Spleen (tissue), 11 donors: ENCODE measurements at regions not wholly inside any gene's neighbourhood (a gene's known extent, or its start where the extent isn't known, plus 50 kb on each side); places are given as distances from the start of the nearest gene placed in this dataset.

ENCODE experiments used
- DNase-seq: peaks from one replicate; pipeline ENCODE4 v3.0.0-alpha.2; 2020
- H3K27ac ChIP-seq, 8 donors: fragments of 200-600 bp; sonication (generic) in 7 of 8; 1 replicate in 4 of 8; 2 replicates in 4 of 8; pipeline versions ENCODE4 v1.5.0 to v1.8.0; 2016 to 2021; ENCODE audit warnings: inconsistent platforms in 4 of 8, mild to moderate bottlenecking in 4 of 8, moderate library complexity in 1 of 8
- H3K27me3 ChIP-seq, 7 donors: fragments of 200-600 bp; sonication (generic) in 6 of 7; replicated peaks in 1 of 7; 1 replicate in 4 of 7; 2 replicates in 3 of 7; pipeline versions ENCODE4 v1.5.0 to v1.8.0; 2016 to 2021; ENCODE audit warnings: inconsistent platforms in 3 of 7, mild to moderate bottlenecking in 1 of 7
- H3K36me3 ChIP-seq, 6 donors: fragments of 200-600 bp; sonication (generic) in 5 of 6; 1 replicate in 4 of 6; 2 replicates in 2 of 6; pipeline versions ENCODE4 v1.5.0 to v1.8.0; 2016 to 2021; ENCODE audit warnings: inconsistent platforms in 2 of 6
- H3K4me1 ChIP-seq, 6 donors: fragments of 200-600 bp; sonication (generic) in 5 of 6; 1 replicate in 3 of 6; 2 replicates in 3 of 6; pipeline versions ENCODE4 v1.5.0 to v1.8.0; 2016 to 2021; ENCODE audit warnings: inconsistent platforms in 3 of 6
- H3K4me3 ChIP-seq, 8 donors: fragments of 200-600 bp; sonication (generic) in 7 of 8; 1 replicate in 4 of 8; 2 replicates in 4 of 8; pipeline versions ENCODE4 v1.5.0 to v1.8.0; 2016 to 2021; ENCODE audit warnings: inconsistent platforms in 4 of 8, mild to moderate bottlenecking in 4 of 8, moderate library complexity in 2 of 8
- H3K9me3 ChIP-seq, 8 donors: fragments of 200-600 bp; sonication (generic) in 7 of 8; 1 replicate in 4 of 8; 2 replicates in 4 of 8; pipeline versions ENCODE4 v1.5.0 to v1.8.0; 2016 to 2021; ENCODE audit warnings: inconsistent platforms in 4 of 8
- POLR2A ChIP-seq, 3 donors: fragments of 450-650 bp; IDR thresholded peaks; one replicate each; pipeline ENCODE4 v1.5.1; 2017; ENCODE audit warnings: antibody characterized with exemption in 3 of 3, mild to moderate bottlenecking in 1 of 3
- POLR2AphosphoS5 ChIP-seq, 3 donors: sonication (generic); formaldehyde crosslinking; IDR thresholded peaks; one replicate each; pipeline ENCODE4 v1.5.1; 2017; ENCODE audit warnings: antibody characterized with exemption in 3 of 3
- WGBS, 5 donors: extraction: QIAGEN DNeasy Blood & Tissue Kit in 3 of 5; methylation state at CpG; one replicate each; pipeline versions ENCODE4 v1.1.5 to v1.1.7; 2013 to 2018; 5-methylcytosine and 5-hydroxymethylcytosine counted together
- intact Hi-C: fragments of 100-400 bp; cut with DNase I; formaldehyde crosslinking; loops from one replicate; pipeline ENCODE4 v1.15.0; 2023; ENCODE audit warnings: low total_unique reads
- TF ChIP-seq, protein P1 (sequence below), 11 experiments: fragments of 200-600 bp in 7 of 11; fragments of 450-650 bp in 4 of 11; sonication (generic) in 4 of 11; IDR thresholded peaks in 8 of 11; conservative IDR thresholded peaks in 3 of 11; 1 replicate in 7 of 11; 2 replicates in 4 of 11; pipeline versions ENCODE4 v1.4.0 to v1.8.0; 2016 to 2021; ENCODE audit warnings: antibody characterized with exemption in 11 of 11, inconsistent platforms in 4 of 11, mild to moderate bottlenecking in 1 of 11
- donor health status: healthy with polysubstance abuse.
- donor health status: DM: no; HTN: no; CAD: no; lungs with moderate emphysema.
- donor health status: DM: no; HTN: no; CAD: no.
- donor health status: Bipolar disorder and iron deficiency.
- donor health status: healthy.
- donor health status: DM: no; HTN: no; CAD: no.
- donor health status: DM: yes; HTN: yes; CAD: no.

DNA sequence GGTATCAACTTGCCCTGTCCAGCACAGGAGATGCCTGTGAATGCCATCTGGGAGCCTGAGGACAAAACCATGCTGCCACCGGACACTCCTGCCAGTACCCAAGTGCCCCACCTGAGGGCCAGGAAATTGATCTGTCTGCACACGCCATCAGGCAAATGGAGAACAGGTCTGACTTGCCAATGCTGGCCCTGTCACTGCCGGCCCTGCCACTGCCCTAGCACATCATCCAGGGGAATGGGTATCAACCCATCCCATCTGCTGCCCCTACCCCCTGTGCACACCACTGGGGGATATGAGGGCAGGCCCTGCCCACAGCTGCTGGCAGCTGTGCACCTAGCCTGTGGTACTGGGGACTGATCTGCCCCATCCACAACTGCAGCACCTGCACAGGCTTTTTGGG is 1081.6 kb upstream of the EYS start:
- Histone ChIP-seq H3K4me3 (no peak overlapping the region), H3K9me3 (peaks cover 0 to 19% (median 2%) of the 10 kb centered on the region in 8 donors), H3K36me3 (no peaks in the 10 kb centered on the region), H3K4me1 (no peaks in the 10 kb centered on the region), H3K27ac (no peak overlapping the region), H3K27me3 (no peaks in the 10 kb centered on the region)
- no peak for DNase-seq
- WGBS, 5 donors: 90 to 95% (median 94%) methylated on average over 3 of the region's 3 CpGs
- intact Hi-C loops: no loop called here
- TF ChIP-seq POLR2AphosphoS5 (IDR thresholded peaks at IDR 0.05): no peak
- TF ChIP-seq, protein P1, sequence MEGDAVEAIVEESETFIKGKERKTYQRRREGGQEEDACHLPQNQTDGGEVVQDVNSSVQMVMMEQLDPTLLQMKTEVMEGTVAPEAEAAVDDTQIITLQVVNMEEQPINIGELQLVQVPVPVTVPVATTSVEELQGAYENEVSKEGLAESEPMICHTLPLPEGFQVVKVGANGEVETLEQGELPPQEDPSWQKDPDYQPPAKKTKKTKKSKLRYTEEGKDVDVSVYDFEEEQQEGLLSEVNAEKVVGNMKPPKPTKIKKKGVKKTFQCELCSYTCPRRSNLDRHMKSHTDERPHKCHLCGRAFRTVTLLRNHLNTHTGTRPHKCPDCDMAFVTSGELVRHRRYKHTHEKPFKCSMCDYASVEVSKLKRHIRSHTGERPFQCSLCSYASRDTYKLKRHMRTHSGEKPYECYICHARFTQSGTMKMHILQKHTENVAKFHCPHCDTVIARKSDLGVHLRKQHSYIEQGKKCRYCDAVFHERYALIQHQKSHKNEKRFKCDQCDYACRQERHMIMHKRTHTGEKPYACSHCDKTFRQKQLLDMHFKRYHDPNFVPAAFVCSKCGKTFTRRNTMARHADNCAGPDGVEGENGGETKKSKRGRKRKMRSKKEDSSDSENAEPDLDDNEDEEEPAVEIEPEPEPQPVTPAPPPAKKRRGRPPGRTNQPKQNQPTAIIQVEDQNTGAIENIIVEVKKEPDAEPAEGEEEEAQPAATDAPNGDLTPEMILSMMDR (IDR thresholded peaks at IDR 0.05 in 8 of 11, conservative IDR thresholded peaks at IDR 0.05 in 3 of 11): no peak
- TF ChIP-seq POLR2A (IDR thresholded peaks at IDR 0.05): no peak

DNA sequence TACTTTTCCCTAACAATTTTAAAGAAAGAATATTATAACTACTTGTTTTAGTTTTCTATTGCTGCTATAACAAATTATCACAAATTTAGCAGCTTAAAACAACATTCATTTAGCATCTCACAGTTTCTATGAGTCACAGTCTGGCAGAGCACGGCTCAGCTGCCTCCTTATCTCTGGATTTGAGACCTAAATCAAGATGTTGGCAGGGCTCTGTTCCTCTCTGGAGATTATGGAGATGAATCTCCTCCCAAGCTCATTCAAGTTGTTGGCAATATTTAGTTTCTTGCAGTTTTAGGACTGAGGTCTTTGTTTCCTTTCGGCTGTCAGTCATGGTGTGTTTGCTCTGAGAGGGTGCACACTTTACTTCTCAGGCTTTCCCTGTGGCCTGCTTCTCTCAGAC is 1065.8 kb upstream of the EYS start:
- H3K9me3 ChIP-seq: peaks cover 0 to 24% (median 9%) of the 10 kb centered on the region in 8 donors
- no peaks in the 10 kb centered on the region for H3K27me3 ChIP-seq
- H3K4me1 ChIP-seq: no peaks in the 10 kb centered on the region
- no peak overlapping the region for H3K27ac ChIP-seq
- TF ChIP-seq POLR2AphosphoS5 (IDR thresholded peaks at IDR 0.05) (no peak), POLR2A (IDR thresholded peaks at IDR 0.05) (no peak)
- TF ChIP-seq, protein P1 (IDR thresholded peaks at IDR 0.05 in 8 of 11, conservative IDR thresholded peaks at IDR 0.05 in 3 of 11): no peak
- no peak for DNase-seq
- intact Hi-C loops: no loop called here
- no peaks in the 10 kb centered on the region for H3K36me3 ChIP-seq
- 58 to 69% (median 60%) methylated on average over 2 of the region's 2 CpGs for WGBS, 5 donors
- H3K4me3 ChIP-seq: no peak overlapping the region

DNA sequence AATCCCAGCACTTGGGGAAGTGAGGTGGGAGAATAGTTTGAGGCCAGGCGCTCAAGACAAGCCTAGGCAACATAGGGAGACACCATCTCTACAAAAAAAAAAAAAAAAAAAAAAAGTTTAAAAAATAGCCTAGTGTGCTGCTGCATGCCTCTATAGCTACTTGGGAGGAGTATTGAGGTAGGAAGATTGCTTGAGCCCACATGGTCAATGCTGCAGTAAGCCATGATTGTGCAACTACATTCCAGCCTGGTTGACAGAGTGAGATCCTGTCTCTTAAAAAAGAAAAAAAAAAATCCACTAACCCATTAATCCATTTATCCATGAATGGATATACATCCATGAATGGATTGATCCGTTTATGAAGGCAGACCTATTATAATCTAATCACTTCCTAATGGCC is 1064.6 kb upstream of the EYS start:
- Histone ChIP-seq H3K36me3 (no peaks in the 10 kb centered on the region), H3K4me1 (no peaks in the 10 kb centered on the region), H3K4me3 (no peak overlapping the region), H3K27me3 (no peaks in the 10 kb centered on the region), H3K27ac (no peak overlapping the region), H3K9me3 (peaks cover 0 to 14% (median 3%) of the 10 kb centered on the region in 8 donors)
- 72 to 87% (median 76%) methylated on average over 2 of the region's 2 CpGs for WGBS, 5 donors
- TF ChIP-seq POLR2AphosphoS5 (IDR thresholded peaks at IDR 0.05) (no peak), POLR2A (IDR thresholded peaks at IDR 0.05) (no peak)
- TF ChIP-seq, protein P1 (IDR thresholded peaks at IDR 0.05 in 8 of 11, conservative IDR thresholded peaks at IDR 0.05 in 3 of 11): no peak
- no peak for DNase-seq
- intact Hi-C loops: no loop called here

DNA sequence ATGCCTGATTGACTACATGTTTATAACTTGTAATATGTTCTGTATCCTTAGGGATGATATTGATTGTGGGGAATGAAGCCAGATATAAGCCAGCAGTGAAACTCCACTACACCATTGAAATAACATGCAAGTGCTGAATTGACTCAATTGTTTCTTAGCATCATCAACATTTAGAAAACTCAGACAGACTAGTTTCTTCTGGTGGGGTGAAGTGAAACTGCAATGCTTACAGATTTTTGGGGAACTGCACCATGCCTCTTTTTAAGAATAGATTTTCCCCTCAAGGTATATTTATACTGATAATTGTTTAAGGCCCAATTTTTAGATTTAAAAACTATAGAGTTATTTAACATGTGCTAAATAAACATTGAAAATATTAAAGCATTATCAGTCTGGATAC is 1044.6 kb upstream of the EYS start:
- Histone ChIP-seq H3K27me3 (no peaks in the 10 kb centered on the region), H3K4me1 (no peaks in the 10 kb centered on the region), H3K9me3 (peaks cover 0 to 26% (median 6%) of the 10 kb centered on the region in 8 donors), H3K36me3 (no peaks in the 10 kb centered on the region), H3K4me3 (no peak overlapping the region), H3K27ac (no peak overlapping the region)
- TF ChIP-seq, protein P1 (IDR thresholded peaks at IDR 0.05 in 8 of 11, conservative IDR thresholded peaks at IDR 0.05 in 3 of 11): no peak
- no peak for TF ChIP-seq POLR2A (IDR thresholded peaks at IDR 0.05)
- TF ChIP-seq POLR2AphosphoS5 (IDR thresholded peaks at IDR 0.05): no peak
- DNase-seq: no peak
- intact Hi-C loops: no loop called here
